Tibial nerve (tissue), 4 donors: ENCODE measurements at regions not wholly inside any gene's neighbourhood (a gene's known extent, or its start where the extent isn't known, plus 50 kb on each side); places are given as distances from the start of the nearest gene placed in this dataset.

Source experiments
- EP300 ChIP-seq, 2 donors: sonication (generic); formaldehyde crosslinking; IDR thresholded peaks; one replicate each; pipeline ENCODE4 v1.6.1; 2017; ENCODE audit warnings: antibody characterized with exemption in 2 of 2, mild to moderate bottlenecking in 1 of 2
- TF ChIP-seq, protein P1 (sequence below), 5 experiments: fragments of 200-600 bp in 3 of 5; fragments of 450-650 bp in 2 of 5; sonication (generic) in 3 of 5; IDR thresholded peaks; one replicate each; pipeline ENCODE4 v1.5.1; 2016 to 2019; ENCODE audit warnings: antibody characterized with exemption in 5 of 5, mild to moderate bottlenecking in 3 of 5, moderate library complexity in 2 of 5

- TF ChIP-seq, protein P1, sequence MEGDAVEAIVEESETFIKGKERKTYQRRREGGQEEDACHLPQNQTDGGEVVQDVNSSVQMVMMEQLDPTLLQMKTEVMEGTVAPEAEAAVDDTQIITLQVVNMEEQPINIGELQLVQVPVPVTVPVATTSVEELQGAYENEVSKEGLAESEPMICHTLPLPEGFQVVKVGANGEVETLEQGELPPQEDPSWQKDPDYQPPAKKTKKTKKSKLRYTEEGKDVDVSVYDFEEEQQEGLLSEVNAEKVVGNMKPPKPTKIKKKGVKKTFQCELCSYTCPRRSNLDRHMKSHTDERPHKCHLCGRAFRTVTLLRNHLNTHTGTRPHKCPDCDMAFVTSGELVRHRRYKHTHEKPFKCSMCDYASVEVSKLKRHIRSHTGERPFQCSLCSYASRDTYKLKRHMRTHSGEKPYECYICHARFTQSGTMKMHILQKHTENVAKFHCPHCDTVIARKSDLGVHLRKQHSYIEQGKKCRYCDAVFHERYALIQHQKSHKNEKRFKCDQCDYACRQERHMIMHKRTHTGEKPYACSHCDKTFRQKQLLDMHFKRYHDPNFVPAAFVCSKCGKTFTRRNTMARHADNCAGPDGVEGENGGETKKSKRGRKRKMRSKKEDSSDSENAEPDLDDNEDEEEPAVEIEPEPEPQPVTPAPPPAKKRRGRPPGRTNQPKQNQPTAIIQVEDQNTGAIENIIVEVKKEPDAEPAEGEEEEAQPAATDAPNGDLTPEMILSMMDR (IDR thresholded peaks at IDR 0.05) = no peak
- TF ChIP-seq EP300 (IDR thresholded peaks at IDR 0.05) = no peak
Measured at GRCh38 chr5:39835371-39835770, 410.6 kb upstream of the DAB2 start.
